Epithelial cell of esophagus (primary cell): ENCODE measurements at regions not wholly inside any gene's neighbourhood (a gene's known extent, or its start where the extent isn't known, plus 50 kb on each side); places are given as distances from the start of the nearest gene placed in this dataset.

ENCODE experiments used
- DNase-seq: peaks from one replicate; pipeline ENCODE4 v3.0.0; 2010; ENCODE audit warnings: low read depth
- H3K4me3 ChIP-seq: 2 replicates; pipeline ENCODE4 v1.5.1; 2011; ENCODE audit warnings: mild to moderate bottlenecking, low read length, control low read depth
- CTCF ChIP-seq: IDR thresholded peaks from 2 replicates; pipeline ENCODE4 v1.5.1; 2011; ENCODE audit warnings: low read depth, mild to moderate bottlenecking, low read length, control low read depth, inconsistent platforms; ENCODE audit not compliant: insufficient read depth; ENCODE audit errors: missing control alignments

- TF ChIP-seq CTCF: no peak
- no peak overlapping the region for H3K4me3 ChIP-seq
- no peak for DNase-seq
These were observed 234.7 kb upstream of the DIAPH2 start for GRCh38 chrX:96449896-96450295.

GRCh38 chrX:96453139-96453538 lies 231.5 kb upstream of the DIAPH2 start:
- DNase-seq: no peak

GRCh38 chrX:96455078-96455477 lies 229.6 kb upstream of the DIAPH2 start:
- no peak overlapping the region for H3K4me3 ChIP-seq
- no peak for TF ChIP-seq CTCF
- DNase-seq: no peak

More at GRCh38 chrX:96453139-96453538, 231.5 kb upstream of the DIAPH2 start:
- H3K4me3 ChIP-seq: no peak overlapping the region
- no peak for TF ChIP-seq CTCF

GRCh38 chrX:96464880-96465558 lies 219.6 kb upstream of the DIAPH2 start:
- no peak overlapping the region for H3K4me3 ChIP-seq
- no peak for DNase-seq
- TF ChIP-seq CTCF: no peak

GRCh38 chrX:96474029-96474740 lies 210.5 kb upstream of the DIAPH2 start:
- no peak for TF ChIP-seq CTCF
- peak; percentile 13 for DNase-seq
- no peak overlapping the region for H3K4me3 ChIP-seq

- DNase-seq: no peak
- no peak overlapping the region for H3K4me3 ChIP-seq
- TF ChIP-seq CTCF: no peak
These were observed 209.9 kb upstream of the DIAPH2 start for GRCh38 chrX:96474741-96475125.
